ENCODE measurements at regions not wholly inside any gene's neighbourhood (a gene's known extent, or its start where the extent isn't known, plus 50 kb on each side); places are given as distances from the start of the nearest gene placed in this dataset.

- TF ChIP-seq ZFX (IDR thresholded peaks at IDR 0.05) (no peak), CTCF (conservative IDR thresholded peaks at IDR 0.05) (no peak)
- H3K27ac ChIP-seq = no peak overlapping the region
Measured at GRCh38 chr12:4202918-4203317, 70.6 kb upstream of the CCND2 start.

- no peak overlapping the region for H3K27ac ChIP-seq
- TF ChIP-seq CTCF (conservative IDR thresholded peaks at IDR 0.05) = no peak
Measured at GRCh38 chr12:4202487-4202886, 71.1 kb upstream of the CCND2 start.

GRCh38 chr12:4201333-4202100, 72.0 kb upstream of the CCND2 start:
- TF ChIP-seq ZFX (IDR thresholded peaks at IDR 0.05) = no peak
- TF ChIP-seq CTCF (conservative IDR thresholded peaks at IDR 0.05) = no peak
- H3K27ac ChIP-seq = no peak overlapping the region

- no peak overlapping the region for H3K27ac ChIP-seq
- TF ChIP-seq CTCF (conservative IDR thresholded peaks at IDR 0.05) = no peak
Measured at GRCh38 chr12:4197922-4198763, 75.4 kb upstream of the CCND2 start.

GRCh38 chr12:4196805-4197420, 76.6 kb upstream of the CCND2 start:
- no peak for TF ChIP-seq CTCF (conservative IDR thresholded peaks at IDR 0.05)
- no peak for TF ChIP-seq ZFX (IDR thresholded peaks at IDR 0.05)
- no peak overlapping the region for H3K27ac ChIP-seq

GRCh38 chr12:4194668-4195067, 78.9 kb upstream of the CCND2 start:
- H3K27ac ChIP-seq = no peak overlapping the region
- TF ChIP-seq ZFX (IDR thresholded peaks at IDR 0.05) (no peak), CTCF (conservative IDR thresholded peaks at IDR 0.05) (no peak)

GRCh38 chr12:4193821-4194220, 79.7 kb upstream of the CCND2 start:
- TF ChIP-seq ZFX (IDR thresholded peaks at IDR 0.05) (no peak), CTCF (conservative IDR thresholded peaks at IDR 0.05) (no peak)
- H3K27ac ChIP-seq = no peak overlapping the region

All from C4-2B (cell line).